Left lobe of liver (tissue), 2 donors: ENCODE measurements at regions not wholly inside any gene's neighbourhood (a gene's known extent, or its start where the extent isn't known, plus 50 kb on each side); places are given as distances from the start of the nearest gene placed in this dataset.
"Not testable (repeated sequence)": the region's sequence is repeated elsewhere in the genome, so short reads cannot be mapped to it uniquely, and the experiment has no call there.

Source experiments
- ATAC-seq: fragments of 200-7000 bp; cut with Tn5 transposase; one replicate; pipeline ENCODE4 v1.9.1; 2020; ENCODE audit warnings: mild to moderate bottlenecking, moderate library complexity
- DNase-seq: peaks from one replicate; pipeline ENCODE4 v3.0.0-alpha.2; 2020; ENCODE audit warnings: low spot score
- donor health status: DM: no; HTN: no; CAD: no; lungs with moderate emphysema.
- donor health status: DM: no; HTN: yes; CAD: no.

DNA sequence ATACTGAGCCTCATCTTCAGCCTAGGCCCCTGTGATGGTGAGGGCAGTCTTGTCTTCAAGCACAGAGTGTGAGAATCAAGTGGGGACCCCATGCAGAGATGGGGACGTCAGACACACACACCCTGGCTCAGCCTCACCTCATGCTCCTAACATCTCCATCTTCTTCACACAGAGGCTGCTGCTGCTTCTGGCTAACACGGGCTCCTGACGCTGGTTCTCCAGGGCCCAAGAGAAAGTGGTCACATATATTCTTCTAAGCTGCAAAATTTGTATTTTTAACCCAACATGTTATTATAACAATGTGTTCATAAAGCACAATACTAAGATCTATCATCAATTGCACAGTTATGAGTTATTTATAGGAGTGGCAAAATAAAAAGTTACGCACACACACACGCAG is 101.2 kb downstream of the VPREB1 start:
- ATAC-seq (no peak), DNase-seq (no peak)

GRCh38 chr22:22346401-22347107 is 102.0 kb downstream of the VPREB1 start:
- DNase-seq (no peak), ATAC-seq (no peak)

GRCh38 chr22:22348127-22348814 is 103.7 kb downstream of the VPREB1 start:
- peak; percentile 52 for ATAC-seq
- no peak for DNase-seq

DNA sequence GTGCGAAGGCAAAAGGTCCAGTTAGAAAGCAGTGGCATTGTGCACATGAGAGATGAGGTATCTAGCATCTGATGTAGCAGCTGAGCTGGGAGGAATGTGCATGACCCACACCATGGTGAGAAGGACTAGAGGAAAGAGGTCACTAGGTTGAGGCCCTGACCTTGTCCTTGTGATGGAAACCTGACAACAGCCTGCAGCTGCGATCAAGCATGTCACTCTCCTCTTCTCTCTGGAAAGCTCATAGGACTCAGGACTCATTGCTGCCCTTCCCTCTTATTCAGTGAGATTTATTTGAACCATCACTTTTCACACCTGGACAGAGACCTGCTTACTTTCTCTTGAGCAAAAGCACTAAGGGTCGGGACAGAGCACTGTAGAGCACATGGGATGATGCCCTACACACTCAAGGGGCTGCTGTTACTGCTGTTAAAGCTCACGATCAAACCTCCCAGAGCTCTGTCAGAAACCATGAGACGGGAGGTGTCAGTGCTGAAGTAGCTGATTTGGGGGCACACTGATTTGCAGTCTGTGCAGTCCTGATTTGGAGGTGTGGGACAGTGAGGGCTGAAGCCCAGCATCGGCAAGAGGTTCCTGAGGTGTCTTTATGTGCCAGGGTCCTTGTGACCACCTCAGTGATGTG is 104.3 kb downstream of the VPREB1 start:
- ATAC-seq (no peak), DNase-seq (no peak)

DNA sequence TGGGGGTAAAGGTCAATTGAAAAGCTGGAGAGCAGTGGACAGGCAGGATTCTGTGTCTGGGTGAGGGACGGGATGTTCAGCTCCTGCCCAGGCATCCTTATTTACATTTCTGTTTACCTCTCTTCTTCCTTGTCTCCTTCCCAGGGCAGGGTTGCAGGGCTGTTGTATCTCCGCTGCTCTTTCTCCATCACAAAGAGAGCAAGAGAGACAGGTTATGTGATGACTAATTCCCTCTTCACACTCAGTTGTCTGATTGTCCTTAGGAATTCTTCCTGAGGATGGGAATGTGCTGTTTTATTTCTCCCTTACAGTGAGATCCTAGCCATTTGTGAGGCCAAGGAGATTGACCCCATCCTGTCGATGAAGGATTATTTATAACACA is 104.9 kb downstream of the VPREB1 start:
- no peak for DNase-seq
- ATAC-seq = no peak

DNA sequence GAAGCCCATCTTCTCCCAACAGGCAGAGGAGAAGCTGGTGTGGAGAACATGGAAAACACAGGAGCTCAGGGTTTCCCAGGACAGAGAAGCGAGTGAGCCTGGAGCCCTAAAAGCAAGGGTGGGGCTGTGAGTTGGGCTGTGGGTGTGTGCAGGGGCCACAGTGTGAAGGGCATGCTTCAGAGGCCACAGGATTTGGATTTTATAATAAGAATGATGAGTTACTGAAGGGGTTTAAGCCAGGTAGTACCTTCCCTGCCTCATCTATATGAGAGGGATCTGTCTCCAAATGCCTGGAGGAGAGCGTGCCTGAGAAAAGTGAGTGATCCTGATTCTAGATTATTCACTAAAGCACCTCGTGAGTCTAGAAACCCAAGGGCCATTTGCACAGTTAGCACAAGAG is 106.8 kb downstream of the VPREB1 start:
- no peak for DNase-seq
- ATAC-seq = no peak

DNA sequence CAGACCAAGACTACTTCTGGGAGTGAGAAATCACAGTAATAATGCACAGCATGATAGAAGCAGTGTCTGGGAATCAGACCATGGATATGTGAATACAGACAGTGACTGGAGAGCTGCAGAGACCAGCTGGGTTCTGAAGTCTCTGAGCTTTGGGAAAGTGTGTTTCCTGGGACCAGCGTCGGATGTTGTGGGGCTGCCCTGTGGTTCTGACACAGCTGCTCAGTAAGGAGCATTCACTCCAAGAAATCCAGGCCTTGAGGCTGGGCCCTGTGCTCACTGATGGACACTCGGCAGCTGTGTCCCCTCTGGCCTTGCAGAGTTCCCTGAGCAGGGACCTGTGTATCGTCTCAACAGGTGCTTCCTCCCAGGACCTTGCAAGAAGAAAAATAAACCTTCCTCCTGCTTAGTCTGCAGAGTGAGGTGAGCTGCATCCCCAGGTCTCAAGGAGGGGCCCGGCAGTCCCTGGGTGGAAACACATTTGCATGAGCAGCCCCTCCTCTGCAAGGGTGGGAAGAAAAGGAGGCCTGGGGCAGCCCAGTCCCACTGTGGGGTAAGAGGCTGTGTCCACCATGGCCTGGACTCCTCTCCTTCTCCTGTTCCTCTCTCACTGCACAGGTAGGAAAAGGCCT is 107.9 kb downstream of the VPREB1 start:
- ATAC-seq = no peak
- no peak for DNase-seq

DNA sequence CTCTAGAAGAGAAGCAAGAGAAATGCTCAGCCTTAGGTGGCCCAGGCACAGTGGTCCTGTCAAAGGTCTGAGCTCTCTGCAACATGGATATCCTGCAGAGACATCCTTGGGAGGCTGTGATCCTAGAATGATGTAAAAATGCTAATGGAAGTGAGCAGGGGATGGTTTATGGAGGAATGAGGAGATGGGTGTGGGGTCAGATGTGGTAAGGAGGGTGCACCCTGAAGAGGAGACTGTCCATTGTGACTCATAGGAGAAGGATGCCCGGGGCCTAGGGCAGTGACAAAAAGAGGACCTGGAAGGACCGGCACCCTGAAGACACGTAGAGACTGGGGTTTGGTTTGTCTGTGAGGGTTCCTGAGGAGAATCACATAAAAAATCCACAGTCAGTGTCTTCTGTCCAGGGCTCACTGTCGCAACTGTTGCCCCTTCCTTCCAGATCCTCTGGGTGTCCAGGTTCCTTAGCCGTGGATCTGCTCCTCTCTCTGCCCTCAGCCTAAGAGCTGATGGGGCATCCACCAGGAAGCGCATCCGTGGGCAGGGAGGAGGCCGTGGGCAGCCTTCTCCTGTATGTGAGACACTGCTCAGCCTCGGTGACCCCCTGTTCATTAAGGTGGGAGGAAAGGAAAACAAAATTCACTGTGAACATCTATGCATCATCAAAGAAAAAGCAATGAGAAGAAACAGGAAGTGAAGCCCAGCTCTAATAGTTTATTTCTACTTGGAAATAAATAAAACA is 110.7 kb downstream of the VPREB1 start:
- no peak for DNase-seq
- ATAC-seq = no peak

- ATAC-seq = peak; percentile 99
- peak; percentile 75 for DNase-seq
Observed at GRCh38 chr22:22357024-22357883, 112.7 kb downstream of the VPREB1 start.

- ATAC-seq (no peak), DNase-seq (no peak)
Observed at GRCh38 chr22:22358152-22358551, 113.6 kb downstream of the VPREB1 start.

- ATAC-seq = no peak
- no peak for DNase-seq
Observed at GRCh38 chr22:22358686-22359085, 114.1 kb downstream of the VPREB1 start.

- DNase-seq (no peak), ATAC-seq (no peak)
Observed at GRCh38 chr22:22359465-22359864, 114.9 kb downstream of the VPREB1 start.

DNA sequence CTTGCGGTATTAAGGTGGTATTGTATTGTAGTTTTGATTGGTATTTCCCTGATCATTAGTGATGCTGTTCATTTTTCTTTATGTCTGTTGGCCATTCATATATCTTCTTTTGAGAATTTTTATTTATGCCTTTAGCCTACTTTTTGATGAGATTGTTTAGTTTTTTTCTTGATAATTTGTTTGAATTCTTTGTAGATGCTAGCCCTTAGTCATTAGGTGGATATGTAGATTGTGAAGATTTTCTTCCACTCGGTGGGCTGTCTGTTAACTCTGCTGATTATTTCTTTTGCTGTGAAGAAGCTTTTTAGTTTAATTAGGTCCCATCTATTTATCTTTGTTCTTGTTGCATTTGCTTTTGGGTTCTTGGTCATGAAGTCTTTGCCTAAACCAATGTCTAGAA is 115.4 kb downstream of the VPREB1 start:
- DNase-seq (no peak), ATAC-seq (no peak)

GRCh38 chr22:22362311-22362710 is 117.7 kb downstream of the VPREB1 start:
- no peak for ATAC-seq
- no peak for DNase-seq

DNA sequence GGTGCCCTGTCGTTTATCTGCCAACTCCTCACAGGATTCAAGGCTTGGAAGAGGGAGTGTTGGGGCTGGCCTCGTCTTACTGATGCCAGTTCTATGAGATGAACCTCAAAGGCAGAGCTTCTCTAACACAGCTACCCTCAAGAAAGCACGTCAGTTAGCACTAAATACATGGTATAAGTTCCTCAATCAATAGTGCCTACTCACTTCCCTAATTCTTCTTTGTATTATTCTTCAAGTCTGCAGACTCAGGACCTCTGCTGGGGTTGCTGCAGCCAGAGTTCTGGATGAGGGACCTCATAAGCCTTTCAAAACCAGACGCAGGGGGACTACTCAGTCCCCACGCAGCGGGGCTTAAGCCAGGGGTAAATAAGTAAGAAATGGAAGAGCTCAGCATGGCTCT is 118.3 kb downstream of the VPREB1 start:
- no peak for DNase-seq
- ATAC-seq = no peak

DNA sequence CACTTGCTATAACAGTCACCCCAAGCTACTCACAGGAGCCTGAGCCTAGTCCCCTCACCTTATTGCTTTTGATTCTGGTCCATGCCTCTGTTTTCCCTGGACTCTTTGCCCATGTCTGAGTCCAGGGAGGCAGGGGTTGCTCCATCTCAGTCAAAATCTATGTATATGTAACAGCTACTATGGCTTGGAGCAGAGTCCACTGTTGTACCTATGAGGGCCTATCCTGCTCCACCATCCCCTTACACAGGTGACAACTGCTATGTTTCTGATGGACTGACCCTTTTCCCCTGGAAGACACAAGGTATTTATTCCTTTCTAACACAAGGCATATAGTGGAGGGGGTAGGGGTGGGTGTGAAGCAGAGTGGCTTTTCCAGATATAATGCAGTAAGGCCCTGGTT is 119.6 kb downstream of the VPREB1 start:
- ATAC-seq (no peak), DNase-seq (no peak)

- ATAC-seq (no peak), DNase-seq (no peak)
Observed at GRCh38 chr22:22366537-22366936, 122.0 kb downstream of the VPREB1 start.

DNA sequence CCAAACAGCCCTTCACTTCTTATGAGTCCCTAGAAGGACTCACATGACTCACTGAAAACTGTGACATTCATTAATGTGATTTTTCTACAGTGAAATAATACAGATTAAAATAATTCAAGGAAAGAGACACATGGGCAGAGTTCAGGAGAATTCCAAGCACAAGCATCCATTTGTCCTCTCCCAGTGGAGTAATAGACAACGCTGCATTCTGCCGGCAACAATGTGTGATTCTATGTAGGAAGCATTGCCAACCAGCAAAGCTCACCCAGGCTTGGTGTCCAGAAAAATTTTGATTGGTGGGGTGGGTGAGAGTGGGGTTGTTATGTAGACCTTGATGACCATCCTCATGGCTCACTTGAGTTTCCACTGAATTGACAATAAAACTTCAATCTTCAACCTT is 123.9 kb downstream of the VPREB1 start:
- ATAC-seq (no peak), DNase-seq (no peak)

GRCh38 chr22:22369219-22369963 is 124.8 kb downstream of the VPREB1 start:
- DNase-seq, ATAC-seq: not testable (repeated sequence)

- no peak for ATAC-seq
- no peak for DNase-seq
Observed at GRCh38 chr22:22369964-22370270, 125.3 kb downstream of the VPREB1 start.
